ENCODE measurements at regions not wholly inside any gene's neighbourhood (a gene's known extent, or its start where the extent isn't known, plus 50 kb on each side); places are given as distances from the start of the nearest gene placed in this dataset.

DNA sequence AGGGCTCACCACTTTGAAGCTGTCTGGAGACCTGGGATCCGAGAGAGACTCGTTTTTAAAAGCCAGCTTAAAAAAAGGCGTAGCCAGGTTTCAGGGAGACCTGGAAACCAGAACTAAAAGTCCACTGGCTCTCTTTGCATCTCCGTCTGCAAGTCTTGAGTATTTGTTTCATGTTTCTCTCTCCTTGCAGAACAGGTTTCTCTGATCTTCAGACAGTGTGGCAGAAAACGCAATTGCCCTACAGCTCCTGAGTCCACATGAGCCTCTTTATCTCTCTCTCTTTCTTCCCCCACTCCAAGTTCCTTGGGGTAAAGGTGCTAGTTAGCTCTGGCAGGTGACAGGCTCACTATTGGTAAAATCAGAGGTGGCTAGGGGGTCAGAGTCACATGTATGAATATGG lies 67.0 kb upstream of the AMPD3 start:
- no peak for DNase-seq

DNA sequence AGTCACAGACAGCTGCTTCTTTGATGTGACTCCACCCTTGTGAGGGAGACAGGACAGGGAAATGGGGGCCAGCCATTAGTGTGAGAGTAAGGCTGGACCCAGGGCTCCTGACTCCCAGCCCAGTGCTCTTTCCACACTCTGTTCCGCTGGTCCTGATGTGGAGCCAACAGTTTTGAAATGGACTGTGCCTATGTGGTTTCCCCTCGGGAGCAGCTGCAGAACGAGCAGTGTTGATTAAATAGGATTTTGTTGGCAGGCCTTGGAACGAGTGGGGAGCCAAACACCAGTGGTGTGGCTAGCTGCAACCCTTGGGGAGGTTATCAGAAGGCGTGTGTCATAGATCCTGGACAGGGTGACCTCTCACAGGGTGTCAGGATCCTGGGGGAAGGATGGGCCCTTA lies 66.5 kb upstream of the AMPD3 start:
- no peak for DNase-seq

DNA sequence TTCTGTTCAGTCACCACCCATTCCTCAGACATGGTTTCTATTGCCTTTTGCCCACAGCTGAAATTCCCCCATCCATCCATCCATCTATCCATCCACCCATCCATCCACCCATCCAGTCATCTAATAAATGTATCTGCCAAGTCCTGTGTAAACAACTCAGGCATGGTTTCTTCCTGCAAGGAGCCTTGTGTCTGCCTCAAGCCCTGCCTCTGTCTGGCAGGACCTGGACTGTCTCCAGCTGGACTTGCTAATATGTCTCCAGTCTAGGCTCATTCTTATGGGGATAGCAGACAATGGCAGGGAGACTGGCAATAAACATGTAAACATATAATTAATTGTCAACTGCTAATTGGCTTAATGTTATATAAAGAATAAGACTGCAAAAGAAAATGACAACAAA lies 64.7 kb upstream of the AMPD3 start:
- DNase-seq: no peak

DNA sequence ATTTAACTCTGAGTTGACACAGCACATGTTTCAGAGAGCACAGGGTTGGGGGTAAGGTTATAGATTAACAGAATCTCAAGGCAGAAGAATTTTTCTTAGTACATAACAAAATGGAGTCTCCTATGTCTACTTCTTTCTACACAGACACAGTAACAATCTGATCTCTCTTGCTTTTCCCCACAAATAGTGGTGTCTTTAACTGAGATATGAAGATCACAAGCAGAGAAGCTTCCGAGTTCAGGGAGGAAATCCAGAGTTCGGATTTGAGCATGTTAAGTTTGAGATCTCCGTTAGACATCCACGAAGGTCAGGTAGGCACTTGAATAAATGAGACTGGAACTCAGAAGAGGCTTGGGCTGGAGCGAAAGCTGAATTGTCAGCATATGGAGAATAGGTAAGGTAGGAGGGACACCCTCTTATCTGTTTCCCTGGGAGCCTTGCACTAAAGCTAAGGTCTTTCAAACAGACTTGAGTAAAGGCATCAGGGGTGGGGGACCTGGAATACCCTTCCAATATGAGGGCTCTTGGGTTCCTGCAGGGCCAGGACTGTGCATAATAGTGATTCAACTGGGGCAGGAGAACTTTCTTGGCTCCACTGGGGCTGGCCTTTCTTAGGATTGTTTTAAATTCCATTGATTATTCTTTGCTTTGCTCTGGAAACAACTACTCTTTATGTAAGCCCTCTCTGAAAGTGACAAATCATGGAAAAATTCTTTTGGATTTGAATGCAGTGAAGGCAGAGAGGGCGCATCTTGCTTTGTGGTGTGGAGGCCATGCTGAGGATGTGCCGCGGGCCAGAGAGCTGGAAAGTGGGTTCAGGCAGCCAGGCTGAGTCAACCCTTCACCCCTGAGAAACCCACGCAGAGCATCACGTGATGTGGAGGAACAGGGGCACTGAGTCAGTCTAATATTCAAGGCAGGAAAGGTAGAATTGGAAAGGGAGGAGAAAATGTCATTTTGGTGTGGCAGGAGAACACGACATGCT lies 62.7 kb upstream of the AMPD3 start:
- DNase-seq: no peak

DNA sequence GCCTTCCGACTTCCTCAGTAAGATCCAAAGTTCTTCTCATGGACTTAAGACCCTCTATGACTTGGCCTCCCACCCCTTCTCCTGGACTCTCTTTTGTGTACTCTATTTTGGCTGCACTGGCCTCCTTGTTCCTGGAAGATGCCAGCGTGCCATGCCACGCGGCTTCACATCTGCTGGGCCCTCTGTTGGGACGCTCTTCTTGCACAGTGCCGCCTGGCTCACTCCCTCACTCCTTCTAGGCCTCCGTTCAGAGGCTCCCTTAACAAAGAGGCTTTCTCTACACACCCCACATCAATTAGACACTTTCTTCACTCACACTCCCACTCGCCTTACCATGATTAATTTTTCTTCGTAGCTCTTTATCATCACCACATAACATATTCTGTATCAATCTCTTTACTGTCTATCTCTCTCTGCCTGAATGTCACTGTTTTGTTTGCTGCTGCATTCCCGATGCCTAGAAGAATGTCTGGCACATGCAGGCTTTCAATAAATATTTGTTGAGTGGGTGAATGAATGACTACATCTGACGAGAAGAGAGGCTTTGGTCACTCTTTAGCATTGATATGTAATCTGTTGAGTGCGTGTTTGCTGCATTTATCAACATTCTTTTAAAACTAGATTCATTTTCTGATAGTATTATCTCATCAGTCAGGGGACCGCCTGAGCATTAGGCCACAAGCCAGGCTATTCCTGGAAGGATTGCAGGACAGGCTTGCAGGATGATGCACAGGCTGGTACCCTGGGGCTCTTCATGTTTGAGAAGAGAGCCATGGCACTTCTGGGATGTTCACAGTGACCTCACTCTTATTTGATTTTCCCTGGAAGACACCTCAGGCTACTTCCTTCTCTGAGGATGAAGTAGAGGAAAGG lies 60.6 kb upstream of the AMPD3 start:
- DNase-seq: no peak

DNA sequence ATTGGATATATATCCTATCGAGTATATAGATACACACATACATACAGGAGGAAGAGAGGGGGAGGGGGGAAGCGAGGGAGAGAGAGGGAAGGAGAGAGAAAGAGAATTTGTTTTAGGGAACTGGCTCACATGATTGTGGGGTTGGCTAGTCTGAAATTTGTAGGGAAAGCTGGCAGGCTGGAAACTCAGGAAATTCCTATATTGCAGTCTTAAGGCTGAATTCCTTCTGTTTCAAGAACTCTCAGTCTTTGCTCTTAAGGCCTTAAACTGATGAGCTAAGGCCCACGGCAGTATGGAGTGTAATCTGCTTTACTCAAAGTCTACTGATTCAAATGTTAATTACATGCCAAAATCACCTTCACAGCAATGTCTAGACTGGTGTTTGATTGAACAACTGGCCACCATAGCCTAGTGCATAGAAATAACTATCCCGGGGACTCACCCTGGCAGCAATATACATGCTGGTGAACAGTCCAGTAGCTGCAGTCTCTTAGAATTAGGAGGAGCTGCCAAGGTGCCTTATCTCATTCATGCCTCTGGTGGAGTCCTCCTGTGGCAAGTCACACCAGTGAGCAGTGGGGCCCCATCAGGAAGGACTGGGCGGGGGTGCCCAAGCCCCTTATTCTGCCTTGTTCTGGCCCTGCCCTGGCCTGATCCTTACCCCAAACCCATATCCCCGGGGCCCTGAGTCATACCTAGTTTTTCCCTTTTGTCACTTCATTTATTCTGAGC lies 59.7 kb upstream of the AMPD3 start:
- DNase-seq: no peak

DNA sequence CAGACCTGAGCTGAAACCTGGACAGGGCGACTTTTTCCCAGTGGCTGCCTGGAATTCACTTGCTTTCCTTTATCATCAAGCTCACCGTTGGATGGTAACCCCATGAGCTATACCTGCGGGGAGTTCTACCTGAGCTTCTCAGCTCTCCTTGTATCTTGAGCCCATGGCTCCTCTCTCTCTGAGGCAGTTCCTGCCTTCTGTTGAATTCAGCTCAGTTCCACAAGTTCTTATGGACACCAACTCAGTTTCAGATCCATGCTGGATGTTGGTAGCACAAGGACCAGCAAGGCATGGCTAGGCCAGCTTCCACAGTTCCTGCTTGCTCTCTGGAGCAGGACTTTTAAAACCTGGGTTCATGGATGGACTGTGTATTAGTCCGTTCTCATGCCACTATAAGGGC lies 58.3 kb upstream of the AMPD3 start:
- no peak for DNase-seq

DNA sequence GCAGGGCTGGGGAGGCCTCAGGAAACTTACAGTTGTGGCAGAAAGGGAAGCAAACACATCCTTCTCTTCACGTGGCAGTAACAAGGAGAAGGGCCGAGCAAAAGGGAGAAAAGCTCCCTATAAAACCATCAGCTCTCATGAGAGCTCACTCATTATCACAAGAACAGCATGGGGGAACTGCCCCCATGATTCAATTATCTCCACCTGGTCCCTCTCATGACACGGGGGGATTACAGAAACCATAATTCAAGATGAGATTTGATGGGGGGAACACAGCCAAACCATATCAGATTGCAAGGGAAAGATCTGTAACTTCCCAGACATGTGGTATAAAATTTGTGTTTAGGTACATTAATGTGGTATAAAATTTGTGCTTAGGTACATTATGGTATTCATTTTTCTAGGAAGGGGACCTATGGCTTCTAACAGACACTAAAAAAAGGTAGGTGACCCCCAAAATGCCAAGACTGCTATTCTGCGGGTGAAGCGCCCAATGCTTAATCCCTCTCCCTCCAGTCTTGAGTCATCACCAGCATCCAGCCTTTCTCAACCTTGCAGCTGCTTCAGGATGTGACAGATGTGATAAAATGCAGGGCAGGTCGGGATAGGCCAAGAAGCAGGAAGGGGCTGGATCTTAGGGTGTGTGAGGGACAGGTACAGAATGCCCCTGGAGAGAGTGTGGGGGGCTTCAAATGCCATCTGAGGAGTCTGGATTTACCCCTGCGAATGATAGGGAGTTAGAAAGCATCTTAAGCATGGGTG lies 57.7 kb upstream of the AMPD3 start:
- DNase-seq: no peak

DNA sequence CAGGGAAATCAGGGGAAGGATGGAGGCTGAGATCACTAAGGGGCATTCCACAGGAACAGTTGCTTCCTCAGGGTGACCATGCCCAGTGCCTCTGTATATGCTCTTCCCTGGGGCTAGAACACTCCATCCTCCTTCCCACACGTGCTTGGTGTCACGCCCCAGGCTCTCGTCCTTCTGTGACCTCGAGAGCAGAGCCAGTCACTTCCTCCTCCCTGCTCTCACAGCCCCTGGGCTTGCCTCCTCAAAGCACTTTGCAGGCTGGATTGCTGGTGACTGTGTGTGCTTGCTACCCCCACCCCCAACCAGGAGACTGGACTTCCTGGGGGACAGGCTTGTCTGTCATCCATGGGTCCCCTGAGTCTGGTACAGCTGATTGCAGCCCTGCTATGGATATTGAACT lies 56.5 kb upstream of the AMPD3 start:
- no peak for DNase-seq

DNA sequence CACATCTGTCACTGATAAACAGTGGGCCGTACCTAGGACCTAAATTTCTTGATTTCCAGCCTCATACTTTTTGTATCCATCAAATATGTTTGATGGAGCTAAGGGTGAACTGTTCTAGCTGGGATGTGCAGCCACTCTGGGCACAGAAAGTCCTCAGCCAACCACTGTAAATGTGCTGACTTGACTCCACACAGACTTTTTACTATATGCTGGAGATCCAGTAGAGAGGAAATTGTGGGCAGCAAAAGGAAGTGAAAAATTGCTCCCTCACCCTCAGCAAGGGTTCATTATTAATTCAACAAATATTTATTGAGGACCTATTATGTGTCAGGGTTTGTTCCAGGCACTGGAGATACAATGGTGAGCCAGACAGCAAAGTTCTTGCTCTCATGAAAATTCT lies 54.2 kb upstream of the AMPD3 start:
- DNase-seq: no peak

DNA sequence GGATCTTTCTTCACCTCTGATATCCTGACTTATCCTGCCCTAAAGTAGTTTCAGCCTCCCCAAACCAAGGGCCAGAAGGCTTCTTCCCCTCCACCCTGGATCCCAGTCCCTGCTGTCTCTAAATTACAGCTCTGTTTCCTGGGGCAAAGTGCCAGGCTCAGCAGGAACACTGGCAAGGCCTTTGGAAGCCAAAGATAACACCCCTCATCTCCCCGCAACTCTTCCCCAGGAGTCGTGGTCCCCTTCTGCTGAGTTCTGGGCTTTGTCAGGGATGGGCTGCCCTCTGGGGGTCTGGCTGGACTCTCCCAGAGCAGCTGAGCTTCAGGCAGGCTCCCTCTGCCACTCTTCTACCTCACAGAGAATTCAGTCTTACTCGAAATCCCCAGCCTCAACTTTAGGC lies 53.8 kb upstream of the AMPD3 start:
- DNase-seq: no peak

DNA sequence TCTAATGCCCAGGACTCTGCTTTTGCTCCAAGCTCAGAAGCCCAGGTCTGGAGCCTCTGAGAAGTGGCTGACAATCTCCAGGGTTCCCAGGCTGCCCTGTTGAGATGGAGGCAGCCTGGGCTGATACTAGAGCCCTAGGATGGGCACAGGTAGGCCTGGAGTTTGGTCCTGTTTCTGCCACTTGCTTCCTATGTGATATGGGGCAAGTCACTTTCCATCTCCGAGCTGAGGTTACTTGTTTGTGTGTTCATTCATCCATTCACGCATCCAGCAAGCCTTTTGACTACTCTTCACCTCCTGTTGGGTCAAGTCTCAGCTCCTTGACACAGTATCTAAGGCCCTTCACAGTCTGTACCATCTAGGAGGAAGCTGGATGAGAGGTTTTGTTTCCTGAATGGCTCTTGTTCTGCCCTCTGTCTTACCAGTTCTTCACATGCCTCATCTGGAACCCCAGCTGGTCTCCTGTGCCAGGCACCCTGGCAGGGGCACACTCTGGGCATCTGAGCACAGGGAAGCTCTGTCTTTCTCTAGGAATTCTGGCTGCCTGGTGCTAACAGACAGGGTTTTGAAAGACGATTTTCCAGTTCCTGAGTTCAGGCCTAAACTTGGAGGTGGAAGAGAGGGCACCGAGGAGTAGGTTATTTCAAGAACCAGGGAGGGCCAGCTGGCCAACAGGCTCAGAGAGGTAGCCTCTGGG lies 53.2 kb upstream of the AMPD3 start:
- no peak for DNase-seq

Data from CD4-positive, alpha-beta T cell treated with Interleukin-4 for 4 hours (primary cell).